ENCODE measurements at regions not wholly inside any gene's neighbourhood (a gene's known extent, or its start where the extent isn't known, plus 50 kb on each side); places are given as distances from the start of the nearest gene placed in this dataset.

DNA sequence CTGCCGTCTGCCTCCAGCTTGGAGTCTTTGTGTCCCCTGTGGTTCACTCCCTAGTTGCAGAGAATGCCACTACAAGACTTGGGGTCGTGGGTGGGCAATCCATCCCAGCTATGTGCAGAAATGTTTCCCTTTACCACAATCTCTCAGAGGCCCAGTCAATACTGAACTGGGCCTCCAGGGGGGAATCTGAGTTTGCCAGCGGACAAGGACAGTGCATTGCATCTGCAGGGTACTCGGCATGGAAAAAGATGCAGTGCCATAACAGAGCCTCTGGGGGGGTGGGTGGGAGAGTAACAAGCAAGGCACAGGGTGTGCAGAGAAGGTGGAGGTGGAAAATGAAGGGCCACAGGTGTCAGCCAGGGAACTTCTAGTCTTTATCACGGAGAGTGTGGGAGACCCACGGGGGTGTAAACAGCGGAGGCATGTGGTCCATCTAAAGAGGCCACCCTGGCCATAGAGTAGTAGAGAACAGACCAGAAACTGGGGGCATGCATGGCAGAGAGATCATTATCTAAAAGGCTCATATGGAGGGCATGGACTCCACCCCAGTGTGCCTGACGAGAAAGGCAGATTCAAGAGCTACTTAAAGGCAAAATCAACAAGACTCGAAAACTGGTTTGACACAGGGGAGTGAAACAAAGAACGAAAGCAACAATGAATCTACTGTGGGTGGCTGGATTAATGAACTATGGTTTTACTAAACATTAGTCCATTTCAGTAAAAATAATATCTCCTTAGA, 182.4 kb downstream of the ANXA2 start:
- DNase-seq: no peak

DNA sequence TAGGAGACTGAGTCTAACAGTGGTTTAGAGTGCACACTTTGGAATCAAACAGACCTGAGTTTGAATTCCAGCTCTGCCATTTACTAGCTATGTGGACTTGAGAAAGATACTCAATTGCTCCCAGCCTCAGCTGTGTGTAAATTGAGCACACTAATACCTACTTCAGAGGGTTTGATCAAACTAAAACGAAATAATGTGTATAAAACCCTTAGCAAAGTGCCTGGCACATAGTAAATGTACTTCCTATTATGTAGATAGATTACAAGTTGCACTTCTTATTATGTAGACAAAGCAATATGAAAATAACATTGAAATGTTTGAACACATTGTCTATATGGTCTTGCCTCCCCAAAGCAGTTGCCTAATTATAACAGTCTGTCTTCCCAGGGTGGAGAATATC, 180.6 kb downstream of the ANXA2 start:
- no peak for DNase-seq

- DNase-seq: no peak
Observed at GRCh38 chr15:60218256-60218655, 179.5 kb downstream of the ANXA2 start.

- DNase-seq: no peak
Observed at GRCh38 chr15:60219866-60220265, 177.9 kb downstream of the ANXA2 start.

DNA sequence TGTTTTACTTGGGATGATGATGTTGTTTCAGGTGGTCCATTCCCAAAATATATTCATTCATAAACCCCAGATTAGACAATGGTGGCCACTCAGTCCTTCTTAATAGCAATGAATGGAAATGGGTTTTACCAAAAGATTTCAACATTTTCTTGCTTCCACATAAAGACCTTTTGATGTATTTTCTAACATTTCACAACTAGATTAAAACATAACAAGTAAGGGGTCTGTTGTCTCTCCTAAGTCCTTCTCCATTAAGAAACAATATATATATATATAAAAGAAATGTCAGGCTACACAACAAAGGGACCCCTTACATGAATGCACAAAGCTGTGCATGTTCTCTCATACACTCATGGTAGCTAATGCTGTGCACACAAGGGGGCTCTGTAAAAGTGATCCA, 176.4 kb downstream of the ANXA2 start:
- DNase-seq: no peak

- no peak for DNase-seq
Observed at GRCh38 chr15:60222404-60222803, 175.4 kb downstream of the ANXA2 start.

GRCh38 chr15:60223176-60223575, 174.6 kb downstream of the ANXA2 start:
- DNase-seq: no peak

DNA sequence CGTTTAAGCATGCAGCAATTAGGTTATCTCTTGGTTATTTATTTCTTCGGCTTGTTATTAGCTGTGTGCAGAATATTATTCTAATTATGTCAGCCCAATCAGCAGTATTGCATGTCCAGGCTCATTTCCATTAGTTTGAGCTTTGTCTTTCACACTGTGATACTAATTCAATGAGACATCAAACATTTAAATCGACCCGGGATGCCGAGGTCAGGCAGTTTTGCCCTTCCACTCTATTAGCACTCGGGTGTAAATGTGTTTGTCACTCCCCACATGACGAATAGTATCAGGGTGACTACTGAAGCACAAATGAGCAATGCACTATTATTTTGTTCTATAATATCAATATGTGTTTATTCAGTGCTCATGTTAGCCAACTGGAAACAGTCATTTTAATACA, 170.9 kb downstream of the ANXA2 start:
- DNase-seq: no peak

- no peak for DNase-seq
Observed at GRCh38 chr15:60228101-60228500, 169.7 kb downstream of the ANXA2 start.

DNA sequence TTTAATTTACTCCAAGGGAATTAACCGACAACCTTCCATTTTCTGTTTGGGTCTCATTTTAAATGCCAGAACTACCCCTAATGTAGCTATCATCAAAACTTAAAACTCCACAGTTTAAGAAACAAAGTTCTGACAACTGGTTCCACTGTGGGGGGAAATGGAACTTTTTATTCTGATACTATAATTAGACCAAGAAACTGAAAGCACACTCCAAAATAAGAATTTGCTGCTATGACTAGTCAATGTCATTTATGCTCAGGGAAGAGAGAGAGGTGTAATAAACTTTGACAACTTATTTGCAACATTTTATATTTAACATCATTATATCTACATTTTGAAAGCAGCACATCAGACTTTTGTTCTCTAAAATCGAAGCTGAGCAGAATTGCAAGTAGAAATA, 169.2 kb downstream of the ANXA2 start:
- DNase-seq: no peak

DNA sequence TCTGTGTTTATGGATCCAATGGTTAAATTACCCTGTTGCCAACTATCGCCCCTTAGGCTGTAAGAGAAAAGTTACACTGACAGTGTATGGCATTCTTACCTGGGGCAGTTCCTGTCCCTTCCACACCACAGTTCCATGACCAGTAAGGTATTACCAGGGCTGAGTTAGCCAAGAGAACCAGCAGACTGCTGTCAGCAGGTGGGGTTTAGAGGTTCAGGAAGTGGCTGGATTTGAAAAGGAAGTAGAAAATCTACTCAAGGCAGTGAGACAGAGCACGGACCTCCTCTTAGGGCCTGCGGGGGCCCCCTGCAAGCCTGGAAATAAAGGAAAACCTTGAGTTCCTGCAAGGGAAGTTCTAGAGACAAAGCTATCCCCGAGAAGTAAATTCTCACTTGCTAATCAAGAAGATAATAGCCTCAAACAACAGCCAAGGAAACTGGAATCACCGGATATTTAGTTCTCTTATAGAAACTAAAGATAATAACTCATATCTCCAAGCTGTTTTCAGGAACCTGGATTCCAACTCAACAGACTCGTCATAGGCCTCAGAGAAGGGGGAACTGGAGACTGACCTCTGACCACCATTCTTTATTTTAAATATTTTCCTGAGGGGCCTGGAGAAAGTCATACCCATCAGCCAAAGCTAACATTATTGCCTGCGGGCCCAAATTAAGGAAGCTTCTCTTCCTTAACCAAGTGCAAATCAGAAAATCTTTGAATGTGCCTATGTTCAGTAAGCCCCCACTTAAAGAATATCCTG, 161.7 kb downstream of the ANXA2 start:
- DNase-seq: no peak

GRCh38 chr15:60237446-60237845, 160.3 kb downstream of the ANXA2 start:
- DNase-seq: no peak

GRCh38 chr15:60243769-60244168, 154.0 kb downstream of the ANXA2 start:
- no peak for DNase-seq

- no peak for DNase-seq
Observed at GRCh38 chr15:60244813-60245212, 153.0 kb downstream of the ANXA2 start.

DNA sequence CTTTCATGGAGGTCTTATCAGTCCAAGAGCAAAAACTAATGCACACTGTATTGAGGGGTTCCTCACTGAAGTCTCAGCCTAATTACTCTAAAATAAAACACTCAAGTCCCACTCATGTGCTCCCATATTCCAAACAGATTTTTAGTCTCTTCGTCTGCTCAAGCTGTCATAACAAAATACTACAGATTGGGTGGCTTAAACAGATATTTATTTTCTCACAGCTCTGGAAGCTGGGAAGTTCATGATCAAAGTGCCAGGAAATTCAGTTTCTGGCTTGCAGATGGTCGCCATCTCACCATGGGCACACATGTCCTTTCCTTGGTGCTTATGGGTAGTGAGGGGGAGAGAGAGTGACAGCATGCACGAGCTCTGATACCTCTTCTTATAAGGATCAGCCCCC, 147.5 kb downstream of the ANXA2 start:
- DNase-seq: no peak

DNA sequence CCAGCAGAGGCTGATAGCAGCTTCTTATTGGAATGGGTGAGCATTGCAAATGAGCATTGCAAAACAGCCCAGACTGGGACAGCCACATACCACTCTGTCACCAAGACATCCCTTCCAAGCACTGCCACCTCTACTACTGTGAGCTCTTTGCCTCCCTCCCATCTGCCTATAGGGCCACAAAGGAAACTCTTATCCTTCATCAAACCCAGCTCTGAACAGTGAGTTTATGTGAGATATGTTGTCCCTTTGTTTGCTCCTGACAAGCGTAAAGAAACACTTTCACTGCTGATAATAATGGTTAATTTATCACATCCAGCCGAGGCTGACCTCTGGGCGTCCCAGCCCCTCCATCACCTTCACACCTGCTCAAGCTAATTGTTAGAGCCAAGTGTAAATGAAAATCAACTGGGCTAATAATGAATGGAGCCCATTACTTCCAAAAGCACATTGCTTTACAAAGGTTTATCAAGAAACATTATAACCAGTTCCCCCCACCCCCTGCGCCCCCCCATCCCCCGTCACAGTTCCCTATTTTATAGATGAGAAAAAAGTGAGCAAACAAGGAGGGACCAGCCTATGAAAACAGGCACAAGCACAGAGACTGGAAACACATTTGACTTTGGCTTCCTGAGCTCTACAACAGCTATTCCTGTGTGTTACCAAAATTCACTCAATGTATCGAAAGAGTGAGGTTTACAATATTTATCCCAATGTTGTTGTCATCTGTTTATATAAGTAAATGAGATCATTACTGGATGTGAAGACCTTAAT, 146.3 kb downstream of the ANXA2 start:
- DNase-seq: no peak

DNA sequence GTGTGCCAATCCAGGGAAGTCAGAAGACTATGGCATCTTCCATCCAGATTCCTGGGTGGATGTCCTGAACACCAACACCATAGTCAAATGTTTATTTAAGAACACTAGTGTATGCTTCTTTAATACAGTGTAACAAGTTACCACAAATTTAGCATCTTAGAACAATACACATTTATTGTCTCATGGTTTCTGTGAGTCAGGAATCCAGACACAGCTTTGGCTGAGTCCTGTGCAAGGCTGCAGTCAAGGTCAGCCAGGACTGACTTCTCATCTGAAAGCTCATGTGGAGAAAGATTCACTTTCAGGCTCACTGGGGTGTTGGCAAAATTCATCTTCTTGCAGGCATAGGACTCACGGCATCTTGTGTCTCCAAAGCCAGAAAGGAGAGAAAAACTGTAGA, 143.4 kb downstream of the ANXA2 start:
- no peak for DNase-seq

- no peak for DNase-seq
Observed at GRCh38 chr15:60255390-60255789, 142.4 kb downstream of the ANXA2 start.

GRCh38 chr15:60257591-60258159, 140.1 kb downstream of the ANXA2 start:
- DNase-seq: no peak

GRCh38 chr15:60259469-60259868, 138.3 kb downstream of the ANXA2 start:
- no peak for DNase-seq

GRCh38 chr15:60264088-60264487, 133.7 kb downstream of the ANXA2 start:
- DNase-seq: no peak

DNA sequence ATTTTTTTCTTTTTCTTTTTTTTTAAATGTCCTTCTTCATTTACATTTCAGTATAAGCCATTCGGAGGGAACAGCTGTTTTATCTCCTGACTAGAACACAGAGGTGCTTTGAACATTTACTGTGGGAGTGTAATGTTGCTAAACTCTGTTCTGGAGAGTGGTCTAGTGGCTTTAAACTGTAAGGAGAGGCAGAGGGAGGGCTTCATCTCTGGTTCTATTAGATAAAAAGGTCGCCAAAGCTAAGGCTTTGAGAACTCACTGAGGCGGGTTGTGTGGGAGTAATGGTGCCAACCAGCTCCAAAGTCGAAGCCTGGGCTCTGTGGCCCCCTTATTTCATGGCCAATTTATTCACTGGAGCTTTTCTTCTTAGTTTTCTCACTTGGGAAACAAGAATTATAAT, 133.2 kb downstream of the ANXA2 start:
- DNase-seq: no peak

GRCh38 chr15:60265057-60265456, 132.7 kb downstream of the ANXA2 start:
- no peak for DNase-seq

DNA sequence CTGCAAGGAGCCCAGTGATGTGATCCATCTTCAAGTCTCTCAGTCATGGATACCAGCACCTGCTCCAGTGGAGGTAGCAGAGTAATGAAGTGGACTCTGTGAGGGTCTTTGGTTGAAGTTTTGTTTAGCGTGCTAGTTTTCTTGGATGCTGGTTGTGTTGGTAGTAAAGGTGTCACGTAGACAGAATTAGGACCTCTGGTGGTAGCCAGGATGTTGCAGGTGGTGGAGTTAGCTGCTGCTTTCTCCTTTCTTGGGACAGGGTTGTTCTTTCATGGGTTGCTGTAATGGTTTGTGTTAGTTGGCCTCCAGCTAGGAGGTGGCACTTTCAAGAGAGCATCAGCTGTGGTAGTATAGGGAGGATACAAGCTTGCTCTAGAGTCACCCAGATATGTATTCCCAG, 125.2 kb downstream of the ANXA2 start:
- DNase-seq: no peak

Data from activated CD4-positive, CD25-positive, alpha-beta regulatory T cell (primary cell).